Heart right ventricle (tissue), 16 donors: ENCODE measurements at regions not wholly inside any gene's neighbourhood (a gene's known extent, or its start where the extent isn't known, plus 50 kb on each side); places are given as distances from the start of the nearest gene placed in this dataset.

Experiments used
- ATAC-seq, 8 donors: fragments of 200-7000 bp; cut with Tn5 transposase; one replicate each; pipeline ENCODE4 v1.9.1; 2020; ENCODE audit warnings: mild to moderate bottlenecking in 8 of 8, moderate library complexity in 8 of 8, moderate number of reproducible peaks in 1 of 8
- DNase-seq, 2 donors: peaks; one replicate each; pipeline ENCODE4 v3.0.0-alpha.2; 2020
- H3K27ac ChIP-seq, 10 donors: fragments of 200-600 bp; sonication (generic) in 2 of 10; one replicate each; pipeline versions ENCODE4 v1.5.0 to v1.8.0; 2020 to 2022; ENCODE audit warnings: mild to moderate bottlenecking in 3 of 10
- H3K27me3 ChIP-seq, 7 donors: fragments of 200-600 bp; one replicate each; pipeline ENCODE4 v1.8.0; 2021 to 2022; ENCODE audit warnings: mild to moderate bottlenecking in 2 of 7
- H3K36me3 ChIP-seq, 9 donors: fragments of 200-600 bp; sonication (generic) in 1 of 9; one replicate each; pipeline versions ENCODE4 v1.5.0 to v1.8.0; 2020 to 2022; ENCODE audit warnings: mild to moderate bottlenecking in 2 of 9
- H3K4me1 ChIP-seq, 9 donors: fragments of 200-600 bp; sonication (generic) in 1 of 9; one replicate each; pipeline versions ENCODE4 v1.5.0 to v1.8.0; 2020 to 2022; ENCODE audit warnings: mild to moderate bottlenecking in 4 of 9
- H3K4me3 ChIP-seq, 10 donors: fragments of 200-600 bp; sonication (generic) in 2 of 10; one replicate each; pipeline versions ENCODE4 v1.5.0 to v1.8.0; 2020 to 2022; ENCODE audit warnings: mild to moderate bottlenecking in 7 of 10, moderate library complexity in 2 of 10
- H3K9me3 ChIP-seq, 11 donors: fragments of 200-600 bp in 10 of 11; sonication (generic) in 2 of 11; one replicate each; pipeline versions ENCODE4 v1.5.0 to v1.8.0; 2013 to 2022; ENCODE audit warnings: mild to moderate bottlenecking in 2 of 11, control low read depth in 1 of 11, moderate library complexity in 1 of 11
- CTCF ChIP-seq, 9 donors: fragments of 200-600 bp; sonication (generic) in 2 of 9; IDR thresholded peaks; one replicate each; pipeline versions ENCODE4 v1.5.0 to v1.8.0; 2021 to 2022; ENCODE audit warnings: antibody characterized with exemption in 9 of 9, mild to moderate bottlenecking in 5 of 9, moderate library complexity in 1 of 9
- WGBS, 2 donors: extraction: QIAGEN DNeasy Blood & Tissue Kit; methylation state at CpG; one replicate each; pipeline ENCODE4 v1.1.7; 2013; ENCODE audit warnings: inconsistent platforms in 1 of 2; 5-methylcytosine and 5-hydroxymethylcytosine counted together
- intact Hi-C, 10 donors: fragments of 100-400 bp; cut with DNase I; formaldehyde crosslinking; loops; one replicate each; pipeline versions ENCODE4 v1.11.1 to v1.14.2; 2022
- donor health status: Arrhythmogenic right ventricular cardiomyopathy.
- donor health status: ischemic (EF 13 %, LVEDD 7.1; RV severe dilation, severe dysfunction).
- donor health status: healthy with polysubstance abuse.
- donor health status: DM: no; HTN: yes; CAD: no.
- donor health status: DM: no; HTN: no; CAD: no.
- donor health status: ischemic (EF 25% LVEDD 6.9; RV normal size, moderate dysfunction).
- donor health status: ischemic (EF 25% LVEDD 5.7; RV mildly dilated, moderate dysfunction).
- donor health status: healthy.
- donor health status: DM: yes; HTN: yes; CAD: no.
- donor health status: Ischemic cardiomyopathy.
- donor health status: ischemic (EF 35%, LVEDD 5.7; RV mildly dilated, moderate dysfunction).
- donor health status: nonischemic (EF 11% LVEDD 7.7; RV severe dilation, severe dysfunction).
- donor health status: DM: yes; HTN: yes; CAD: no.
- donor health status: PGD.
- donor health status: ischemic (EF 29% LVEDD 5.4; RV normal size, mild dysfunction).
- donor health status: nonischemic (EF 23%, LVEDD 6.1; RV moderate dilation, normal function).

GRCh38 chr18:56517761-56518160 lies 120.6 kb downstream of the TXNL1 start:
- WGBS, 2 donors, result 95 to 98% methylated on average over 9 of the region's 9 CpGs
- Histone ChIP-seq H3K27me3 (no peaks in the 10 kb centered on the region), H3K27ac (no peak overlapping the region), H3K4me3 (no peak overlapping the region), H3K9me3 (no peaks in the 10 kb centered on the region), H3K4me1 (peaks cover 0 to 7% (median 0%) of the 10 kb centered on the region in 9 donors), H3K36me3 (no peaks in the 10 kb centered on the region)
- TF ChIP-seq CTCF (IDR thresholded peaks at IDR 0.05), result no peak
- ATAC-seq, result no peak
- DNase-seq, result no peak
- intact Hi-C loops, result no loop called here

- TF ChIP-seq CTCF (IDR thresholded peaks at IDR 0.05), result no peak
- DNase-seq, result no peak
- Histone ChIP-seq H3K4me1 (peaks cover 0 to under 1% (median 0%) of the 10 kb centered on the region in 9 donors), H3K9me3 (no peaks in the 10 kb centered on the region), H3K4me3 (no peak overlapping the region), H3K36me3 (no peaks in the 10 kb centered on the region), H3K27me3 (no peaks in the 10 kb centered on the region), H3K27ac (no peak overlapping the region)
- WGBS, 2 donors, result 89 to 95% methylated on average over 4 of the region's 4 CpGs
- intact Hi-C loops, result no loop called here
- no peak for ATAC-seq
Measured at GRCh38 chr18:56517196-56517595, 121.2 kb downstream of the TXNL1 start.

GRCh38 chr18:56516789-56517188 lies 121.6 kb downstream of the TXNL1 start:
- TF ChIP-seq CTCF (IDR thresholded peaks at IDR 0.05), result no peak
- no peak for ATAC-seq
- Histone ChIP-seq H3K27me3 (no peaks in the 10 kb centered on the region), H3K4me3 (no peak overlapping the region), H3K4me1 (no peaks in the 10 kb centered on the region), H3K36me3 (no peaks in the 10 kb centered on the region), H3K27ac (no peak overlapping the region), H3K9me3 (no peaks in the 10 kb centered on the region)
- 88 to 89% methylated on average over 4 of the region's 4 CpGs for WGBS, 2 donors
- intact Hi-C loops, result no loop called here
- no peak for DNase-seq

GRCh38 chr18:56515522-56515921 lies 122.9 kb downstream of the TXNL1 start:
- no peak for ATAC-seq
- Histone ChIP-seq H3K27ac (no peak overlapping the region), H3K4me1 (no peaks in the 10 kb centered on the region), H3K4me3 (no peak overlapping the region), H3K9me3 (no peaks in the 10 kb centered on the region), H3K36me3 (no peaks in the 10 kb centered on the region), H3K27me3 (no peaks in the 10 kb centered on the region)
- intact Hi-C loops, result no loop called here
- TF ChIP-seq CTCF (IDR thresholded peaks at IDR 0.05), result no peak
- WGBS, 2 donors, result 80% methylated on average over 3 of the region's 3 CpGs
- no peak for DNase-seq

- Histone ChIP-seq H3K27me3 (no peaks in the 10 kb centered on the region), H3K9me3 (no peaks in the 10 kb centered on the region), H3K36me3 (no peaks in the 10 kb centered on the region), H3K4me1 (peaks cover 0 to 18% (median 10%) of the 10 kb centered on the region in 9 donors), H3K27ac (no peak overlapping the region), H3K4me3 (no peak overlapping the region)
- no peak for ATAC-seq
- intact Hi-C loops, result no loop called here
- 60 to 77% methylated on average over 1 of the region's 1 CpG for WGBS, 2 donors
- no peak for DNase-seq
- no peak for TF ChIP-seq CTCF (IDR thresholded peaks at IDR 0.05)
Measured at GRCh38 chr18:56511996-56512395, 126.4 kb downstream of the TXNL1 start.
